ENCODE measurements at regions not wholly inside any gene's neighbourhood (a gene's known extent, or its start where the extent isn't known, plus 50 kb on each side); places are given as distances from the start of the nearest gene placed in this dataset.

GRCh38 chr2:181371195-181371594, 86.0 kb upstream of the ITGA4 start:
- TF ChIP-seq CTCF (IDR thresholded peaks at IDR 0.05) (no peak), POLR2A (IDR thresholded peaks at IDR 0.05) (no peak)
